Hindlimb muscle (tissue), 1 donor: ENCODE measurements at regions not wholly inside any gene's neighbourhood (a gene's known extent, or its start where the extent isn't known, plus 50 kb on each side); places are given as distances from the start of the nearest gene placed in this dataset.

ENCODE experiments used
- DNase-seq: peaks from one replicate; pipeline ENCODE4 v3.0.0-alpha.2; 2013

GRCh38 chr16:73301984-73302383 lies 254.1 kb upstream of the ZFHX3 start:
- no peak for DNase-seq

- no peak for DNase-seq
Measured at GRCh38 chr16:73299346-73299745, 251.4 kb upstream of the ZFHX3 start.

GRCh38 chr16:73298562-73298961 lies 250.6 kb upstream of the ZFHX3 start:
- no peak for DNase-seq

- no peak for DNase-seq
Measured at GRCh38 chr16:73290258-73290657, 242.3 kb upstream of the ZFHX3 start.

GRCh38 chr16:73289232-73289631 lies 241.3 kb upstream of the ZFHX3 start:
- DNase-seq, result no peak

- DNase-seq, result no peak
Measured at GRCh38 chr16:73288520-73288919, 240.6 kb upstream of the ZFHX3 start.

- no peak for DNase-seq
Measured at GRCh38 chr16:73287859-73288405, 240.0 kb upstream of the ZFHX3 start.

- DNase-seq, result no peak
Measured at GRCh38 chr16:73286346-73287267, 238.7 kb upstream of the ZFHX3 start.

- peak; percentile 56 for DNase-seq
Measured at GRCh38 chr16:73285436-73286201, 237.7 kb upstream of the ZFHX3 start.

GRCh38 chr16:73280388-73280787 lies 232.5 kb upstream of the ZFHX3 start:
- no peak for DNase-seq

GRCh38 chr16:73279451-73279850 lies 231.5 kb upstream of the ZFHX3 start:
- DNase-seq, result no peak

GRCh38 chr16:73277071-73277470 lies 229.1 kb upstream of the ZFHX3 start:
- DNase-seq, result no peak

- no peak for DNase-seq
Measured at GRCh38 chr16:73275448-73275847, 227.5 kb upstream of the ZFHX3 start.

- DNase-seq, result no peak
Measured at GRCh38 chr16:73275024-73275423, 227.1 kb upstream of the ZFHX3 start.

- no peak for DNase-seq
Measured at GRCh38 chr16:73274140-73274539, 226.2 kb upstream of the ZFHX3 start.

GRCh38 chr16:73268366-73268993 lies 220.6 kb upstream of the ZFHX3 start:
- DNase-seq, result no peak

- no peak for DNase-seq
Measured at GRCh38 chr16:73265935-73266334, 218.0 kb upstream of the ZFHX3 start.

- DNase-seq, result no peak
Measured at GRCh38 chr16:73265124-73265837, 217.4 kb upstream of the ZFHX3 start.

- no peak for DNase-seq
Measured at GRCh38 chr16:73262931-73263330, 215.0 kb upstream of the ZFHX3 start.

GRCh38 chr16:73255031-73255430 lies 207.1 kb upstream of the ZFHX3 start:
- no peak for DNase-seq

GRCh38 chr16:73253922-73254480 lies 206.1 kb upstream of the ZFHX3 start:
- no peak for DNase-seq

- DNase-seq, result no peak
Measured at GRCh38 chr16:73252446-73252845, 204.5 kb upstream of the ZFHX3 start.
